ENCODE measurements at regions not wholly inside any gene's neighbourhood (a gene's known extent, or its start where the extent isn't known, plus 50 kb on each side); places are given as distances from the start of the nearest gene placed in this dataset.

- no peaks in the 10 kb centered on the region for H3K4me1 ChIP-seq (ENCODE audit: insufficient read depth, low read length)
Measured at GRCh38 chr12:88381466-88381865, 198.8 kb downstream of the KITLG start.

DNA sequence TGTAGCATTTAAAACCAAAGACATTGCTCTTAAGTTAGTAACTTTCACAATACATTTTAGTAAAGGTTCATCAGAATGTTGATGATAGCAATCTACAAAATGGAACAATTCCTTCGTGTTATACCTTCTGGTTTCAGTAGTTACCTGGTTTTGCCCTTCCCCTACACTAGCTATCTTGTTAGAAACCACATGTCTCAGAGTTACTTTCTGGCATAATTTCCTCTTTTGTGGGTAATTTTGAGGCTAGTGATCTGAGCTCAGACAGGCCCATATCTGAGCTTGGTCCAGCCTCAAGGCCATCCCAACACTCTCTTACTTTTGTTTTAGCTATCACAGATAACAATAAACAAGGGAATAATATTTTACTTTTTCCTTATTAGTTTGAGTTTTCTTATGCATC is 196.9 kb downstream of the KITLG start:
- Histone ChIP-seq H3K27me3 (ENCODE audit: control insufficient read depth in 1 of 2, insufficient read depth in 2 of 2, low read length in 2 of 2) (no peaks in the 10 kb centered on the region), H3K4me1 (ENCODE audit: insufficient read depth, low read length) (no peaks in the 10 kb centered on the region), H3K9me3 (ENCODE audit: control insufficient read depth in 1 of 2, insufficient read depth in 1 of 2, low read length in 2 of 2) (no peaks in the 10 kb centered on the region), H3K4me3 (ENCODE audit: low read length) (no peak overlapping the region), H3K36me3 (ENCODE audit: insufficient read depth, low read length) (no peaks in the 10 kb centered on the region), H3K27ac (ENCODE audit: low read depth in 1 of 2, low read length in 2 of 2) (no peak overlapping the region)
- no peak overlapping the region for H3K27ac Mint-ChIP-seq
- H3K9me3 Mint-ChIP-seq: peaks cover 4% of the 10 kb centered on the region
- CTCF ChIA-PET: no interaction called here
- DNase-seq (no peak), ATAC-seq (ENCODE audit: poor library complexity) (no peak)
- TF ChIP-seq, protein P1, sequence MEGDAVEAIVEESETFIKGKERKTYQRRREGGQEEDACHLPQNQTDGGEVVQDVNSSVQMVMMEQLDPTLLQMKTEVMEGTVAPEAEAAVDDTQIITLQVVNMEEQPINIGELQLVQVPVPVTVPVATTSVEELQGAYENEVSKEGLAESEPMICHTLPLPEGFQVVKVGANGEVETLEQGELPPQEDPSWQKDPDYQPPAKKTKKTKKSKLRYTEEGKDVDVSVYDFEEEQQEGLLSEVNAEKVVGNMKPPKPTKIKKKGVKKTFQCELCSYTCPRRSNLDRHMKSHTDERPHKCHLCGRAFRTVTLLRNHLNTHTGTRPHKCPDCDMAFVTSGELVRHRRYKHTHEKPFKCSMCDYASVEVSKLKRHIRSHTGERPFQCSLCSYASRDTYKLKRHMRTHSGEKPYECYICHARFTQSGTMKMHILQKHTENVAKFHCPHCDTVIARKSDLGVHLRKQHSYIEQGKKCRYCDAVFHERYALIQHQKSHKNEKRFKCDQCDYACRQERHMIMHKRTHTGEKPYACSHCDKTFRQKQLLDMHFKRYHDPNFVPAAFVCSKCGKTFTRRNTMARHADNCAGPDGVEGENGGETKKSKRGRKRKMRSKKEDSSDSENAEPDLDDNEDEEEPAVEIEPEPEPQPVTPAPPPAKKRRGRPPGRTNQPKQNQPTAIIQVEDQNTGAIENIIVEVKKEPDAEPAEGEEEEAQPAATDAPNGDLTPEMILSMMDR (IDR thresholded peaks at IDR 0.05): no peak
- intact Hi-C loops (cut with DNase I, micrococcal nuclease): no loop called here
- POLR2A ChIA-PET: no interaction called here
- no peaks in the 10 kb centered on the region for H3K4me1 Mint-ChIP-seq (ENCODE audit: low read depth)
- H3K36me3 Mint-ChIP-seq (ENCODE audit: low read depth): no peaks in the 10 kb centered on the region
- H3K27me3 Mint-ChIP-seq: no peaks in the 10 kb centered on the region
- no peak overlapping the region for H3K4me3 Mint-ChIP-seq

More at GRCh38 chr12:88381466-88381865, 198.8 kb downstream of the KITLG start:
- intact Hi-C loops (cut with DNase I, micrococcal nuclease): no loop called here
- Mint-ChIP-seq H3K36me3 (ENCODE audit: low read depth) (no peaks in the 10 kb centered on the region), H3K4me1 (ENCODE audit: low read depth) (no peaks in the 10 kb centered on the region), H3K4me3 (no peak overlapping the region), H3K9me3 (peaks cover 4% of the 10 kb centered on the region), H3K27ac (no peak overlapping the region), H3K27me3 (no peaks in the 10 kb centered on the region)
- Histone ChIP-seq H3K27ac (ENCODE audit: low read depth in 1 of 2, low read length in 2 of 2) (no peak overlapping the region), H3K36me3 (ENCODE audit: insufficient read depth, low read length) (no peaks in the 10 kb centered on the region), H3K27me3 (ENCODE audit: control insufficient read depth in 1 of 2, insufficient read depth in 2 of 2, low read length in 2 of 2) (no peaks in the 10 kb centered on the region), H3K9me3 (ENCODE audit: control insufficient read depth in 1 of 2, insufficient read depth in 1 of 2, low read length in 2 of 2) (no peaks in the 10 kb centered on the region), H3K4me3 (ENCODE audit: low read length) (no peak overlapping the region)
- DNase-seq (no peak), ATAC-seq (ENCODE audit: poor library complexity) (no peak)
- CTCF ChIA-PET: no interaction called here
- POLR2A ChIA-PET: no interaction called here
- TF ChIP-seq, protein P1 (IDR thresholded peaks at IDR 0.05): no peak

DNA sequence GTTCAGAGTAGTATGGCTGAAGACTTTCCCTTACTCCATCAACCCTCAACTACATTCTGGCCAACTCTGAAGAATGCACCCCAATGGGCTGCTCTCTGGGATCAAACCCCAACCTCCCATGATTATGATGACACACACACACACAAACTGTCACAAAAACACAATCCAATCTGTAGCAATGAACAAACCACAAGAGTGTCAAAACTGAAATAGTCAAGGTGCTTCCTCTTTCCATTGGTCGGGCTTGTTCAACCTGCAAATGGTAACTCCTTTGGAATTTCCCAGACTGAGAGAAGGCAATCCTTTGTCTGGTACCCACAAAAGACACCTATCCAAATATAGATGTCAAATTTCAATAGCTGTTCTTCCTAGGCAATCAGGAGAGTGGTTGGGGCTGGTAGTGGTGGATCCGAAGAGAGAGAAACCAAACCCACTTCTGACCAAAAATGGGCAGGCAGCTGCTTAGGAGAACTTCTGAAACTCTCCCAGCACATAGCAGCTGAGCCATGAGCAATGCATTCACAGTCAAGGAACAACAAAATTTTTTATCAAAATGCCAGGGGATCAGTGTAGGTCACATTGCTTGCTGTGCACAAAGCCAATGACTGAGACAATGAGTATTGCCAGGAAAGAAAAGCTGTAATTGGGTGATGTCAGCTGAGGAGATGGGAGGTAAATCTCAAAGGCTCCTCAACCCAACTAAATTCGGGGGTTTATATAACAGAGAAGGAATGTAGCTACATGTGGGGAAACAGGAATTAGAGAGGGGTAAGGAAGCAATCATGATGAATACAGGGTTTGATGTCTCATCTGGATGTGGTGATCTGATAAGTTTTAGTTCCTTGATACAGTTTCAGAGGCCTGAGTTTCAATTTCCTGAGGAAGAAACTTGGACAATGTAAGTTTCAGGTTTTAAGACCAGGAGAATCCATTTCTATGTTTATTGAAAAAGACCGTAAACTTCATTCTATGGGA is 191.4 kb downstream of the KITLG start:
- CTCF ChIA-PET: no interaction called here
- DNase-seq (peak in 1 of 14 experiments; percentile 3), ATAC-seq (ENCODE audit: poor library complexity) (no peak)
- H3K4me1 ChIP-seq (ENCODE audit: insufficient read depth, low read length): no peaks in the 10 kb centered on the region
- peaks cover 3% of the 10 kb centered on the region for H3K9me3 Mint-ChIP-seq
- no peaks in the 10 kb centered on the region for H3K27me3 ChIP-seq (ENCODE audit: control insufficient read depth in 1 of 2, insufficient read depth in 2 of 2, low read length in 2 of 2)
- intact Hi-C loops (cut with DNase I, micrococcal nuclease): no loop called here
- no peaks in the 10 kb centered on the region for H3K4me1 Mint-ChIP-seq (ENCODE audit: low read depth)
- no peak overlapping the region for H3K27ac ChIP-seq (ENCODE audit: low read depth in 1 of 2, low read length in 2 of 2)
- POLR2A ChIA-PET: no interaction called here
- no peaks in the 10 kb centered on the region for H3K9me3 ChIP-seq (ENCODE audit: control insufficient read depth in 1 of 2, insufficient read depth in 1 of 2, low read length in 2 of 2)
- TF ChIP-seq, protein P1 (IDR thresholded peaks at IDR 0.05): no peak
- H3K4me3 ChIP-seq (ENCODE audit: low read length): no peak overlapping the region
- no peaks in the 10 kb centered on the region for H3K27me3 Mint-ChIP-seq
- no peak overlapping the region for H3K4me3 Mint-ChIP-seq
- no peaks in the 10 kb centered on the region for H3K36me3 Mint-ChIP-seq (ENCODE audit: low read depth)
- no peaks in the 10 kb centered on the region for H3K36me3 ChIP-seq (ENCODE audit: insufficient read depth, low read length)
- no peak overlapping the region for H3K27ac Mint-ChIP-seq
